H1 (cell line): ENCODE measurements at regions not wholly inside any gene's neighbourhood (a gene's known extent, or its start where the extent isn't known, plus 50 kb on each side); places are given as distances from the start of the nearest gene placed in this dataset.

Experiments
- BRCA1 ChIP-seq: IDR thresholded peaks from 2 replicates; pipeline ENCODE4 v1.6.1; 2012; ENCODE audit warnings: low read depth, low read length, improper control_type of control experiment
- CHD2 ChIP-seq: IDR thresholded peaks from 2 replicates; pipeline ENCODE4 v1.6.1; 2012; ENCODE audit warnings: low read length, improper control_type of control experiment
- CREB1 ChIP-seq: IDR thresholded peaks from 2 replicates; pipeline ENCODE4 v1.6.1; 2012; ENCODE audit warnings: inconsistent platforms
- CTCF ChIP-seq, 3 experiments: IDR thresholded peaks; 1 replicate in 2 of 3; 2 replicates in 1 of 3; pipeline versions ENCODE4 v1.5.1 to v1.6.1; 2011; ENCODE audit warnings: low read length in 3 of 3, mild to moderate bottlenecking in 3 of 3, inconsistent platforms in 2 of 3, low read depth in 1 of 3, moderate library complexity in 1 of 3; ENCODE audit not compliant: insufficient read depth in 1 of 3; ENCODE audit errors: control extremely low read depth in 1 of 3
- JUND ChIP-seq: IDR thresholded peaks from 2 replicates; pipeline ENCODE4 v1.6.1; 2011; ENCODE audit warnings: mild to moderate bottlenecking, improper control_type of control experiment, low read length
- POLR2A ChIP-seq, 2 experiments: IDR thresholded peaks; 1 replicate in 1 of 2; 2 replicates in 1 of 2; pipeline ENCODE4 v1.6.1; 2011; ENCODE audit warnings: low read depth in 2 of 2, low read length in 2 of 2, mild to moderate bottlenecking in 2 of 2; ENCODE audit errors: control extremely low read depth in 1 of 2
- RBBP5 ChIP-seq: IDR thresholded peaks from 2 replicates; pipeline ENCODE4 v1.7.1; 2012; ENCODE audit warnings: low read depth, mild to moderate bottlenecking, inconsistent platforms, low read length, moderate library complexity, borderline replicate concordance
- RFX5 ChIP-seq: IDR thresholded peaks from 2 replicates; pipeline ENCODE4 v1.6.1; 2011; ENCODE audit warnings: low read depth, low read length, improper control_type of control experiment, borderline replicate concordance
- TAF1 ChIP-seq: IDR thresholded peaks from 2 replicates; pipeline ENCODE4 v1.6.1; 2011; ENCODE audit warnings: mild to moderate bottlenecking, low read depth, low read length
- TF ChIP-seq, protein P1 (sequence below): IDR thresholded peaks from 2 replicates; pipeline ENCODE4 v1.6.1; 2012; ENCODE audit warnings: inconsistent platforms
- TF ChIP-seq, protein P2 (sequence below): IDR thresholded peaks from 2 replicates; pipeline ENCODE4 v1.6.1; 2012; ENCODE audit warnings: inconsistent platforms
- TF ChIP-seq, protein P3 (sequence below): IDR thresholded peaks from 2 replicates; pipeline ENCODE4 v1.6.1; 2011; ENCODE audit warnings: low read depth, mild to moderate bottlenecking, low read length; ENCODE audit not compliant: insufficient read depth

- no peak for TF ChIP-seq TAF1
- no peak for TF ChIP-seq CTCF (IDR thresholded peaks at IDR 0.05; ENCODE audit: control extremely low read depth in 1 of 3, insufficient read depth in 1 of 3, low read depth in 1 of 3, low read length in 3 of 3)
- TF ChIP-seq CREB1 = no peak
- TF ChIP-seq, protein P1, sequence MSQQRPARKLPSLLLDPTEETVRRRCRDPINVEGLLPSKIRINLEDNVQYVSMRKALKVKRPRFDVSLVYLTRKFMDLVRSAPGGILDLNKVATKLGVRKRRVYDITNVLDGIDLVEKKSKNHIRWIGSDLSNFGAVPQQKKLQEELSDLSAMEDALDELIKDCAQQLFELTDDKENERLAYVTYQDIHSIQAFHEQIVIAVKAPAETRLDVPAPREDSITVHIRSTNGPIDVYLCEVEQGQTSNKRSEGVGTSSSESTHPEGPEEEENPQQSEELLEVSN = no peak
- TF ChIP-seq BRCA1 = no peak
- no peak for TF ChIP-seq CHD2
- no peak for TF ChIP-seq RBBP5
- TF ChIP-seq JUND = no peak
- TF ChIP-seq, protein P2, sequence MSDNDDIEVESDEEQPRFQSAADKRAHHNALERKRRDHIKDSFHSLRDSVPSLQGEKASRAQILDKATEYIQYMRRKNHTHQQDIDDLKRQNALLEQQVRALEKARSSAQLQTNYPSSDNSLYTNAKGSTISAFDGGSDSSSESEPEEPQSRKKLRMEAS = no peak
- TF ChIP-seq RFX5 = no peak
- no peak for TF ChIP-seq POLR2A (IDR thresholded peaks at IDR 0.05; ENCODE audit: control extremely low read depth in 1 of 2, low read depth in 2 of 2, low read length in 2 of 2)
- TF ChIP-seq, protein P3, sequence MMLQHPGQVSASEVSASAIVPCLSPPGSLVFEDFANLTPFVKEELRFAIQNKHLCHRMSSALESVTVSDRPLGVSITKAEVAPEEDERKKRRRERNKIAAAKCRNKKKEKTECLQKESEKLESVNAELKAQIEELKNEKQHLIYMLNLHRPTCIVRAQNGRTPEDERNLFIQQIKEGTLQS = no peak
Observed at GRCh38 chr10:3241274-3241921, 68.8 kb upstream of the PITRM1 start.
